GM12865 (cell line): ENCODE measurements at regions not wholly inside any gene's neighbourhood (a gene's known extent, or its start where the extent isn't known, plus 50 kb on each side); places are given as distances from the start of the nearest gene placed in this dataset.

Experiments used
- DNase-seq: peaks from one replicate; pipeline ENCODE4 v3.0.0; 2010; ENCODE audit warnings: low read depth
- H3K4me3 ChIP-seq: 2 replicates; pipeline ENCODE4 v1.5.1; 2011; ENCODE audit warnings: mild to moderate bottlenecking, low read depth, low read length, control low read depth
- TF ChIP-seq, protein P1 (sequence below): IDR thresholded peaks from 2 replicates; pipeline ENCODE4 v1.5.1; 2011; ENCODE audit warnings: low read length, control low read depth, low read depth, inconsistent platforms; ENCODE audit not compliant: insufficient read depth; ENCODE audit errors: missing control alignments

DNA sequence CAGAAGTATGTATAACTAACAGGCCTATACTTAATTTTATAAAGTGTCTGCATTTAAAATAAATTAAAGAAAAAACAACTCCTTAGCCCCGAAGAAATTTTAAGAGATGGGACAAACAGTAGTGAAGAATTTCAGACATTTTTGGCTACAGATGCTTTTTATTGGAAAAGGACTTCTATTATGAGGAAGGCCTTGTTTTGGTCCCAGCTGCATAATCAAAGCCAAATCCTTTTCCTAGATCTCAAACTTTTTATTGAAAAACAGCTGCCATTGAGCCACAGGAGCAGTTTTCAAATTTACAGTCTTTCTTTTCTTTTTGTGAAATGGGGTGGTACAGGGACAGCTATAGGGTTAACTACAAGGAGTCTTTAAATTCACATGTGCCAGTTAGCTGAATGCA lies 51.3 kb upstream of the SETBP1 start:
- DNase-seq, result no peak
- TF ChIP-seq, protein P1, sequence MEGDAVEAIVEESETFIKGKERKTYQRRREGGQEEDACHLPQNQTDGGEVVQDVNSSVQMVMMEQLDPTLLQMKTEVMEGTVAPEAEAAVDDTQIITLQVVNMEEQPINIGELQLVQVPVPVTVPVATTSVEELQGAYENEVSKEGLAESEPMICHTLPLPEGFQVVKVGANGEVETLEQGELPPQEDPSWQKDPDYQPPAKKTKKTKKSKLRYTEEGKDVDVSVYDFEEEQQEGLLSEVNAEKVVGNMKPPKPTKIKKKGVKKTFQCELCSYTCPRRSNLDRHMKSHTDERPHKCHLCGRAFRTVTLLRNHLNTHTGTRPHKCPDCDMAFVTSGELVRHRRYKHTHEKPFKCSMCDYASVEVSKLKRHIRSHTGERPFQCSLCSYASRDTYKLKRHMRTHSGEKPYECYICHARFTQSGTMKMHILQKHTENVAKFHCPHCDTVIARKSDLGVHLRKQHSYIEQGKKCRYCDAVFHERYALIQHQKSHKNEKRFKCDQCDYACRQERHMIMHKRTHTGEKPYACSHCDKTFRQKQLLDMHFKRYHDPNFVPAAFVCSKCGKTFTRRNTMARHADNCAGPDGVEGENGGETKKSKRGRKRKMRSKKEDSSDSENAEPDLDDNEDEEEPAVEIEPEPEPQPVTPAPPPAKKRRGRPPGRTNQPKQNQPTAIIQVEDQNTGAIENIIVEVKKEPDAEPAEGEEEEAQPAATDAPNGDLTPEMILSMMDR, result no peak
- no peak overlapping the region for H3K4me3 ChIP-seq

DNA sequence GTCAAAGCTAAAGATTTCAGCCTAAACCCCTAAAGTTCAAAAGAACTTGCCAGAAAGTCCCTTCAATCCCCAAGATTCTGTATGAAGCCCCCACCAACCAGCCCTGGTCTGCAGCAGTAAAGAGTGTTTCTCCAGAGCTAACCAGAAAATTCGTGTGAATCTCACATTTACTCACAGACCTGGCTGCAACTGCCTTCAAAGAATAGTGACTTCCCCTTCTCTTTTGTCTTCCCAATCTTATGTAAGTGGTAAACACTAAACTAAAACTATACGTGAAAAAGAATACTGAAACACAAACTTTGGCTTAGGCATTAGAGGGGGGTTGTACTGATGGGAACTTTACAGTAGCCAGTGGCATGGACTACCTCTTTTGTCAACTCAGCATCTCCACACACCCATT lies 50.6 kb upstream of the SETBP1 start:
- TF ChIP-seq, protein P1, result no peak
- H3K4me3 ChIP-seq, result no peak overlapping the region
- no peak for DNase-seq
